ENCODE measurements at regions not wholly inside any gene's neighbourhood (a gene's known extent, or its start where the extent isn't known, plus 50 kb on each side); places are given as distances from the start of the nearest gene placed in this dataset.
"Not testable (repeated sequence)": the region's sequence is repeated elsewhere in the genome, so short reads cannot be mapped to it uniquely, and the experiment has no call there.

- TF ChIP-seq CTCF (IDR thresholded peaks at IDR 0.05; ENCODE audit: insufficient read depth, low read length, poor library complexity, severe bottlenecking); EZH2phosphoT487 (conservative IDR thresholded peaks at IDR 0.05; ENCODE audit: low read length): not testable (repeated sequence)
These were observed 1381.2 kb upstream of the DEFB115 start for GRCh38 chr20:29876084-29876910.

Data from SU-DHL-6 (cell line).